ENCODE measurements at regions not wholly inside any gene's neighbourhood (a gene's known extent, or its start where the extent isn't known, plus 50 kb on each side); places are given as distances from the start of the nearest gene placed in this dataset.

DNA sequence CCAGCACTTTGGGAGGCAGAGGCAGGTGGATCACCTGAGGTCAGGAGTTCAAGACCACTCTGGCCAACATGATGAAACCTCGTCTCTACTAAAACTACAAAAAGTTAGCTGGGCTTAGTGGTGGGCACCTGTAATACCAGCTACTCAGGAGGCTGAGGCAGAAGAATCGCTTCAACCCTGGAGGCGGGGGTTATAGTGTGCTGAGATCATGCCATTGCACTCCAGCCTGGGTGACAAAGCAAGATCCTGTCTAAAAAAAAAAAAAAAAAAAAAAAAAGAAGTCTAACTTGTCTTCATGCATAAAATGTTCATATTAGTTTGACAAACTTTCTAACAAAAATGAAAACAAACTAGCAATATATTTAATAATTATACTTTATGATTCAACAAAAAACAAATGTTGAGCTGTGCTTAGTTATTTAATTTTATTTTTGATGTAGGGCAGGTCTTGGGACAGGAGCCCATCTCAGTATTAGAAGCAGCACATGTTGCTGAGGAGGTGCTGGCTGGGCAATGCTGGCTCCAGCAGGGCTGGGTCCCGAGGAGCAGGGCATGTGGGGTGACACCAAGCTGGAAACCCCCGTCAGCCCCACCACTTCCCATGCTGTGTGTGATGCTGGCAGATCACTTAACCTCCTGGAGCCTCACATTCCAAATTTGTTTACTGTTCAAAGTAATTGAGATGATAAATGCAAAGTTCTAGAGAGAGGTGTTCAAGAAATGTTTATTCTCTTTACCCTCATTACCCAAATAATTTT is 335.3 kb upstream of the KLF6 start:
- DNase-seq, result no peak
- Histone ChIP-seq H3K36me3 (no peaks in the 10 kb centered on the region), H3K4me3 (ENCODE audit: low read depth, low read length) (no peak overlapping the region), H3K27me3 (no peaks in the 10 kb centered on the region), H3K4me1 (no peaks in the 10 kb centered on the region), H3K9me3 (no peaks in the 10 kb centered on the region)
- TF ChIP-seq, protein P1, sequence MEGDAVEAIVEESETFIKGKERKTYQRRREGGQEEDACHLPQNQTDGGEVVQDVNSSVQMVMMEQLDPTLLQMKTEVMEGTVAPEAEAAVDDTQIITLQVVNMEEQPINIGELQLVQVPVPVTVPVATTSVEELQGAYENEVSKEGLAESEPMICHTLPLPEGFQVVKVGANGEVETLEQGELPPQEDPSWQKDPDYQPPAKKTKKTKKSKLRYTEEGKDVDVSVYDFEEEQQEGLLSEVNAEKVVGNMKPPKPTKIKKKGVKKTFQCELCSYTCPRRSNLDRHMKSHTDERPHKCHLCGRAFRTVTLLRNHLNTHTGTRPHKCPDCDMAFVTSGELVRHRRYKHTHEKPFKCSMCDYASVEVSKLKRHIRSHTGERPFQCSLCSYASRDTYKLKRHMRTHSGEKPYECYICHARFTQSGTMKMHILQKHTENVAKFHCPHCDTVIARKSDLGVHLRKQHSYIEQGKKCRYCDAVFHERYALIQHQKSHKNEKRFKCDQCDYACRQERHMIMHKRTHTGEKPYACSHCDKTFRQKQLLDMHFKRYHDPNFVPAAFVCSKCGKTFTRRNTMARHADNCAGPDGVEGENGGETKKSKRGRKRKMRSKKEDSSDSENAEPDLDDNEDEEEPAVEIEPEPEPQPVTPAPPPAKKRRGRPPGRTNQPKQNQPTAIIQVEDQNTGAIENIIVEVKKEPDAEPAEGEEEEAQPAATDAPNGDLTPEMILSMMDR (IDR thresholded peaks at IDR 0.05; ENCODE audit: low read depth, low read length), result no peak

DNA sequence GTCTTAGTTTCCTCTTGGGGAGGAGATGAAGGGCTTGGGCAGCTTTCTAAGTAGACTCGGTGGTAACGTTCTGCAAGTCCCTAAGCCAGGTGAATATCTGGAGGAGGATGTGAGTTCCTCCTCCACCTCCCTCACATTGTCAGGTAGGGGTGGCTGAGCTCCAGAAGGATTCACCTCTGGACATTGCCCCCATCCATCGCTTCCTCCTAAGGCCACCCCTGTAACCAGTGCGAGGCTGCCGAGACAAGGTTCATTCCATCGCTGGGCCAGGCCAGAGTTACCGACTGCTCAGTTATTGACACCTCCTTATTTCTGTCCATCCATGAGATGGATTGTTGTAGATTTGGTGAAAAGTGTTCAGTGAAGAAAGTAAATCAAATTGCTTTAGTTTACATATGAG is 334.1 kb upstream of the KLF6 start:
- no peaks in the 10 kb centered on the region for H3K9me3 ChIP-seq
- no peaks in the 10 kb centered on the region for H3K36me3 ChIP-seq
- H3K27me3 ChIP-seq, result no peaks in the 10 kb centered on the region
- no peak for DNase-seq
- no peak overlapping the region for H3K4me3 ChIP-seq (ENCODE audit: low read depth, low read length)
- no peaks in the 10 kb centered on the region for H3K4me1 ChIP-seq
- TF ChIP-seq, protein P1 (IDR thresholded peaks at IDR 0.05; ENCODE audit: low read depth, low read length), result no peak

DNA sequence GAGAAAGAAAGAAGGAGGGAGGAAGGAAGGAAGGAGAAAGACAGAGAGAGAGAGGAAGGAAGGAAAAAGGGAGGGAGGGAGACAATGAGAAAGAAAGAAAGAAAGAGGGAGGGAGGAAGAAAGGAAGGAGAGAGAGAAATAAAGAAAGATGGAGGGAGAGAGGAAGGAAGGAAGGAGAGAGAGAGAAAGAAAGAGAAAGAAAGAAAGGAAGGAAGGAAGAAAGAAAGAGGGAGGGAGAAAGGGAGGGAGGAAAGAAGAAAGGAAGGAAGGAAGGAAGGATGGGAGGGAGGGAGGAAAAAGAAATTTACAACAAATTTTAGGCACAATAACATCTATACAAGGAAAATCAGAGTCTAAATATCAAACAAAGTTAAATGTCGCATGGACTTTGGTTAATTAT is 332.6 kb upstream of the KLF6 start:
- TF ChIP-seq, protein P1 (IDR thresholded peaks at IDR 0.05; ENCODE audit: low read depth, low read length), result no peak
- no peak for DNase-seq

DNA sequence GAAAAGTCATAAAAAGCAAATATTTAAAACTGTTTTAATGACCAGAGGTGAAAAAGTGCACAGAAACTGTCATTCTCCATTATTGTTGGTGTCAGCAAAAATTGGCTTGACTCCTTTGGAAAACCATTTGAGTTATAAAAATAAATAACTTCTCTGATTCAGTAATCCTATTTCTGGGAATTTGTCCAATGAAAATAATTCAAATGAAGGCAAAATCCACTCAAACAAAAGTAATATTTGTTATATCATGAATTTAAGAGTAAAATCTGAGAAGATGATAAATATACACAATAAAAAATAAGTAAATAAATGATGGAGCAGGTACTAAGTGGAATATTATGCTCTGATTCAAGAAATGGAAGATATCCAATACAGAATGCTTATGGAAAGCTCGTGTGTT is 326.6 kb upstream of the KLF6 start:
- DNase-seq, result no peak
- no peaks in the 10 kb centered on the region for H3K27me3 ChIP-seq
- H3K9me3 ChIP-seq, result no peaks in the 10 kb centered on the region
- TF ChIP-seq, protein P1 (IDR thresholded peaks at IDR 0.05; ENCODE audit: low read depth, low read length), result no peak
- no peaks in the 10 kb centered on the region for H3K36me3 ChIP-seq
- no peak overlapping the region for H3K4me3 ChIP-seq (ENCODE audit: low read depth, low read length)
- H3K4me1 ChIP-seq, result no peaks in the 10 kb centered on the region

More for the DNA sequence above, 332.6 kb upstream of the KLF6 start:
- no peaks in the 10 kb centered on the region for H3K9me3 ChIP-seq
- H3K27me3 ChIP-seq, result no peaks in the 10 kb centered on the region
- H3K4me1 ChIP-seq, result no peaks in the 10 kb centered on the region
- no peak overlapping the region for H3K4me3 ChIP-seq (ENCODE audit: low read depth, low read length)
- no peaks in the 10 kb centered on the region for H3K36me3 ChIP-seq

DNA sequence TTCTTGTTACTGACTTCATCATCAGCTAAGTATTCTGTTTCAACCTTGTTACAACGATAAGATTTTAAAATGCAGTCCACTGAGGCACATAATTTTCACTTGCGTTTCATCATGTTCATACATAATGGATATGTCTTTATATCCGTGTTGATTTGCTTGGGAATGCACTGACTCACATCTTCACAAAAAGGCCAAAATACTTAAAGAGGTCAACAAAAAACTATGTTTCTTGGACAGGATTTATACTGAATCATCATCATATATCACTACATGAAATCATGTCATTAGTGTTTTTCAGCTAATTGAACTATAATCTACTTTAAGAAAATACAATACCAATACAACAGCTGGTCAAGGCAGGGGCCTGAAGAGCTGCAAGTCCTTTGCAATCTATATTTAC is 324.5 kb upstream of the KLF6 start:
- TF ChIP-seq, protein P1 (IDR thresholded peaks at IDR 0.05; ENCODE audit: low read depth, low read length), result no peak
- Histone ChIP-seq H3K4me1 (no peaks in the 10 kb centered on the region), H3K9me3 (no peaks in the 10 kb centered on the region), H3K27me3 (no peaks in the 10 kb centered on the region), H3K4me3 (ENCODE audit: low read depth, low read length) (no peak overlapping the region), H3K36me3 (no peaks in the 10 kb centered on the region)
- DNase-seq, result no peak

DNA sequence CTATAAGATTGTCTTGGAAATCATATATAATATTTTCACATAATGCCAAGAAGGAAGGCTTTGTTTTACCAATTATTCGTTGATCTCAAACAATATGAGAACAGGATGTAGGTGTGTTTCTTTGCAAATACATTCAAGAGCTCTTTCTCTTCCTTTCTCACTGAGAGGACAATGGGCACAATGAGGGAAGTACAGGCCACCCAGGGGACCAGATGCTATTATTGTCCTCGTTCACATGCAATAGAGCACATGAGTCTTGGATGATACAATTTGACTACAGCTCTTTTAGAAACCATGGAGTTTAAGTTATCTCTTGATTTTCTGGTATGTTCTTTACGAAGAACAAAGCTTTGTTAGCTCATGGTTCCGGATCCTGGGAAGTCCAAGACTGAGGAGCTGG is 323.7 kb upstream of the KLF6 start:
- TF ChIP-seq, protein P1 (IDR thresholded peaks at IDR 0.05; ENCODE audit: low read depth, low read length), result no peak
- Histone ChIP-seq H3K9me3 (no peaks in the 10 kb centered on the region), H3K27me3 (no peaks in the 10 kb centered on the region), H3K4me1 (no peaks in the 10 kb centered on the region), H3K36me3 (no peaks in the 10 kb centered on the region), H3K4me3 (ENCODE audit: low read depth, low read length) (no peak overlapping the region)
- DNase-seq, result no peak
